Prostate gland (tissue), 2 donors: ENCODE measurements at regions not wholly inside any gene's neighbourhood (a gene's known extent, or its start where the extent isn't known, plus 50 kb on each side); places are given as distances from the start of the nearest gene placed in this dataset.

Experiments used
- POLR2AphosphoS5 ChIP-seq: sonication (generic); formaldehyde crosslinking; IDR thresholded peaks from one replicate; pipeline ENCODE4 v1.6.1; 2017; ENCODE audit warnings: antibody characterized with exemption
- TF ChIP-seq, protein P1 (sequence below), 4 experiments: fragments of 200-600 bp in 2 of 4; fragments of 450-650 bp in 2 of 4; sonication (generic) in 2 of 4; IDR thresholded peaks; 1 replicate in 3 of 4; 2 replicates in 1 of 4; pipeline ENCODE4 v1.5.1; 2016 to 2019; ENCODE audit warnings: antibody characterized with exemption in 4 of 4, mild to moderate bottlenecking in 2 of 4, moderate library complexity in 2 of 4

DNA sequence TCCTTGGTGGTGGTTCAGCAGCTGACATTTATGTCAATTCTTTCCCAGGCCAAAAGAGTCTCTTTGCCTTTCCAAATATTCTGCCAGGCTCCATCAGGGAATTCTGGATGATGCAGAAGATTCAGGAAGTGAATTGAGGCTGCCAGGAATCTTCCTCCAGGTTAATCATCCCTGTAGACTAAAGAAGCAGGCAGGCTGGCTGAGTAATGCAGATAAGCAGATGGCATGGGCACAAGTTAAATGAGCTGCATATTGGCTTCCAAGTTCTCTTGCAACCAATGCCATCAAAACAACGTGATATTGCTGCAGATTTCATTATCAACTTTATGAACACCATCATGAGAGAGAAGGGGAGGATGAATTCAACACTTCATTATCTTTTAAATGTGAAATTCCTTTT lies 324.5 kb downstream of the KCNN2 start:
- TF ChIP-seq, protein P1, sequence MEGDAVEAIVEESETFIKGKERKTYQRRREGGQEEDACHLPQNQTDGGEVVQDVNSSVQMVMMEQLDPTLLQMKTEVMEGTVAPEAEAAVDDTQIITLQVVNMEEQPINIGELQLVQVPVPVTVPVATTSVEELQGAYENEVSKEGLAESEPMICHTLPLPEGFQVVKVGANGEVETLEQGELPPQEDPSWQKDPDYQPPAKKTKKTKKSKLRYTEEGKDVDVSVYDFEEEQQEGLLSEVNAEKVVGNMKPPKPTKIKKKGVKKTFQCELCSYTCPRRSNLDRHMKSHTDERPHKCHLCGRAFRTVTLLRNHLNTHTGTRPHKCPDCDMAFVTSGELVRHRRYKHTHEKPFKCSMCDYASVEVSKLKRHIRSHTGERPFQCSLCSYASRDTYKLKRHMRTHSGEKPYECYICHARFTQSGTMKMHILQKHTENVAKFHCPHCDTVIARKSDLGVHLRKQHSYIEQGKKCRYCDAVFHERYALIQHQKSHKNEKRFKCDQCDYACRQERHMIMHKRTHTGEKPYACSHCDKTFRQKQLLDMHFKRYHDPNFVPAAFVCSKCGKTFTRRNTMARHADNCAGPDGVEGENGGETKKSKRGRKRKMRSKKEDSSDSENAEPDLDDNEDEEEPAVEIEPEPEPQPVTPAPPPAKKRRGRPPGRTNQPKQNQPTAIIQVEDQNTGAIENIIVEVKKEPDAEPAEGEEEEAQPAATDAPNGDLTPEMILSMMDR (IDR thresholded peaks at IDR 0.05), result no peak
- TF ChIP-seq POLR2AphosphoS5, result no peak
